ENCODE measurements at regions not wholly inside any gene's neighbourhood (a gene's known extent, or its start where the extent isn't known, plus 50 kb on each side); places are given as distances from the start of the nearest gene placed in this dataset.
A peak's percentile ranks its signal among the peaks of the same experiment; 100 is the strongest.

DNA sequence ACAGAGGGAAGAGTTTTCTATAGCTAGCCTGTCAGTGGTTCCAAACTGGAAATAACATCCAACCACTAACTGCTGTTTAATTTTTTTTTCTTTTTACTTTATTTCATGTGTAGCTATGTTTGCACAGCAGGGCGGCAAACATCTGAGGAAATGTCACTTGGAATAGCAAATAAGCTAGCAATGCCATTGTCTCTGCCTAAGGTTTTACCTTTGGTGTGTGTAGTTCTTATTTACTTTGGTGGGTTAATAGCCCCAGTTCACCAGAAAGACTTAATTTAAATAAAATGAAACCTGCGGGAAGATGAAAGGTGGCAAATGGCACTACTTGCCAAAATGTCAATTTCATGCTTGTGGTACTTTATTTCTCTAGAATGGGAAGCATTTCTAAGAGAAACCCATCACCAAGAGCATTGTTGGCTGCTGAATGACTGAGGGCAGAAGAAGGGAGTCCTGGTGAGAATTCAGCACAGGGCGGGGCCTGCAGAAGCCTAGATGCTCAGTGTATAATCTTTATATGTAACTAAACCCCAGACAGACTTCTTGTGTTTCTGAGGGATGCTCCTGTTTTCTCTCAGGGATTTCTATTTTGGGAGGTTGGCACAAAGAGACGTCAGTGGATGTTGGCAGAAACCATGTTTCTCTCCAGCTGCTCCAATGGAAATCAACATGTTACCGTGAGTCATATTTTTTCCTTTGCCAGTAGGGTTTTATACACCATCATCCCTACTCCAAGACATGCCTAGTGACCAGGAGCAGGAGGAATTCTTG, 300.4 kb upstream of the NT5C1B start:
- Mint-ChIP-seq H3K9me3 (no peaks in the 10 kb centered on the region), H3K36me3 (ENCODE audit: low read depth) (no peaks in the 10 kb centered on the region), H3K4me1 (ENCODE audit: low read depth) (peaks cover 18% of the 10 kb centered on the region), H3K27ac (no peak overlapping the region), H3K4me3 (no peak overlapping the region), H3K27me3 (ENCODE audit: insufficient read depth) (no peaks in the 10 kb centered on the region)
- TF ChIP-seq, protein P1, sequence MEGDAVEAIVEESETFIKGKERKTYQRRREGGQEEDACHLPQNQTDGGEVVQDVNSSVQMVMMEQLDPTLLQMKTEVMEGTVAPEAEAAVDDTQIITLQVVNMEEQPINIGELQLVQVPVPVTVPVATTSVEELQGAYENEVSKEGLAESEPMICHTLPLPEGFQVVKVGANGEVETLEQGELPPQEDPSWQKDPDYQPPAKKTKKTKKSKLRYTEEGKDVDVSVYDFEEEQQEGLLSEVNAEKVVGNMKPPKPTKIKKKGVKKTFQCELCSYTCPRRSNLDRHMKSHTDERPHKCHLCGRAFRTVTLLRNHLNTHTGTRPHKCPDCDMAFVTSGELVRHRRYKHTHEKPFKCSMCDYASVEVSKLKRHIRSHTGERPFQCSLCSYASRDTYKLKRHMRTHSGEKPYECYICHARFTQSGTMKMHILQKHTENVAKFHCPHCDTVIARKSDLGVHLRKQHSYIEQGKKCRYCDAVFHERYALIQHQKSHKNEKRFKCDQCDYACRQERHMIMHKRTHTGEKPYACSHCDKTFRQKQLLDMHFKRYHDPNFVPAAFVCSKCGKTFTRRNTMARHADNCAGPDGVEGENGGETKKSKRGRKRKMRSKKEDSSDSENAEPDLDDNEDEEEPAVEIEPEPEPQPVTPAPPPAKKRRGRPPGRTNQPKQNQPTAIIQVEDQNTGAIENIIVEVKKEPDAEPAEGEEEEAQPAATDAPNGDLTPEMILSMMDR (IDR thresholded peaks at IDR 0.05), result no peak
- DNase-seq, result no peak

DNA sequence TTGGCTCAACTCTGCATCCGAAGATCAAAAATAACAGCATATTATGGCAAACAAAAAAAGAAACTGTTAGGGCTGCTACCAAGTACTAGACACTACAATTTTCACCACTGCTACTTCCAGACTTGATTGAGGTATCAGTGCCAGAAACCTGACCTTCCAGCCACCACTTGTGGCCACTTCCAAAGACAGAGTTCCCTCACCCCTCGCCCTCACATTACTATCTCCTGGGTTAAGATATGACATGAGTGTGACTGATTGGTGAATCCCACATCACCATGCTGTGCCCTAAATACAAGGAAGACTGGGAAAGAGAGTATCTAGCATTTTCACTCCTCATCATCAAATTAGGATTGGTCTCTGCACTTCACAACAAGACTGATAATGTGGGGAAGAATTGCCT, 296.1 kb upstream of the NT5C1B start:
- H3K36me3 Mint-ChIP-seq (ENCODE audit: low read depth), result no peaks in the 10 kb centered on the region
- no peak for DNase-seq
- no peak overlapping the region for H3K27ac Mint-ChIP-seq
- TF ChIP-seq, protein P1 (IDR thresholded peaks at IDR 0.05), result no peak
- H3K4me3 Mint-ChIP-seq, result no peak overlapping the region
- H3K27me3 Mint-ChIP-seq (ENCODE audit: insufficient read depth), result no peaks in the 10 kb centered on the region; the same call in 1 of the 2 replicates
- peaks cover 12% of the 10 kb centered on the region for H3K4me1 Mint-ChIP-seq (ENCODE audit: low read depth)
- no peaks in the 10 kb centered on the region for H3K9me3 Mint-ChIP-seq

DNA sequence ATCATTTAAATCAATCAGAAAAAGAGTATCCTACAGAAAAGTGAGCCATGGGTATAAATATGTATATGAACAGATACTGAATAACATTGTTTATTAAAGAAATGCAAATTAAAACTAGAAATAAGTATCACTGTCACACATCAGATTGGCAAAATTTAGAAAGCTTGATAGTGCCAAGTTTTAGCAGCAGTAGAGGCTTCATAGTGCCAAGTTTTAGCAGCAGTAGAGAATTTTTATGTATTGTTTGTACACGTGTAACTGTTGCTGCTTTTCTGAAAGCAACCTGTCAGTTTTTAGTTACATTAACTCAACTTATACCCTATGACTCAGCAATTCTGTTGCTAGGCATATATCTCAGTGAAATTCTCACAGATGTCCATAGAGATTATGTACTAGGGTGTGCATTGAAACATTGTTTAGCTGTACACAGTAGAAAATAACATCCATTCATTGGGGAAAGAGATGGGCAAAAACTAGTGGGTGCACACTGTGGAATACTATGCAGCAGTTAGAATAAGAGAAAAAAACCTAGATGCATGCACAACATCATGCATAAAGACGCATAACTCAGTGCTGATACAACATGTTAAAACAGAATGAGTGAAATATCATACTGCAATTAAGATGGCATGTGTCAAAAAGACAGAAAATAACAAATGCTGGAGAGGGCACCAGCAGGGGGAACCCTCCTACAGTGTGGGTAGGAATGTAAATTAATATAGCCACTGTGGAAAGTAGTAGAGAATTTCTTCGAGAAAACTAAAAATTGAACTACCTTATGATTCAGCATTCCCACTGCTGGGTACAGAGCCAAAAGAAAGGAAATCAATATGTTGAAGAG, 294.5 kb upstream of the NT5C1B start:
- peak; percentile 42 for DNase-seq
- TF ChIP-seq, protein P1 (IDR thresholded peaks at IDR 0.05), result peak; percentile 84
- Mint-ChIP-seq H3K4me1 (ENCODE audit: low read depth) (peaks cover 12% of the 10 kb centered on the region), H3K9me3 (no peaks in the 10 kb centered on the region), H3K4me3 (no peak overlapping the region), H3K27me3 (ENCODE audit: insufficient read depth) (no peaks in the 10 kb centered on the region; the same call in 1 of the 2 replicates), H3K27ac (peak overlapping the region; percentile 1; the same call in 1 of the 2 replicates), H3K36me3 (ENCODE audit: low read depth) (no peaks in the 10 kb centered on the region)

DNA sequence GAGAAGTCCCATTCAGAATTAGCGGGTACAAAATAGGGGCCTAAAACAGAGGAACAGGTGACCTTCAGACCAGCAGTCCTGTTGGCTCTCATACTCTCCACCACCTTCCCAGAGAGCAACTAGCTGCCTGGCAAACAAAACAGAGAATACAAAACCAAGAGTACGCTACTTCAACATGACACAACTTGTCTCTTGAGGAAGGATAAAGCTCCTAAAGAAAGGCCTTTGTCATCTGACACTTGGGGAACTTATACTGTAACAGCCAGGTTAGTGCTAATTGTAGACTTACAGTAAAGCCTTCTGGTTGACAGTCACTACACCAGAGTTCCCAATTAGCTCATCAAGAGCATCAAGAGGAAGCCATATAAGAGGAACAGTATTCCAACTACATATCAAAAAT, 282.1 kb upstream of the NT5C1B start:
- no peak overlapping the region for H3K27ac Mint-ChIP-seq
- no peak overlapping the region for H3K4me3 Mint-ChIP-seq
- DNase-seq, result no peak
- TF ChIP-seq, protein P1 (IDR thresholded peaks at IDR 0.05), result no peak
- H3K27me3 Mint-ChIP-seq (ENCODE audit: insufficient read depth), result no peaks in the 10 kb centered on the region
- no peaks in the 10 kb centered on the region for H3K9me3 Mint-ChIP-seq
- no peaks in the 10 kb centered on the region for H3K4me1 Mint-ChIP-seq (ENCODE audit: low read depth)
- 0 out of 2 replicates have a peak, but pooled peaks cover 4% of the 10 kb centered on the region for H3K36me3 Mint-ChIP-seq (ENCODE audit: low read depth)

DNA sequence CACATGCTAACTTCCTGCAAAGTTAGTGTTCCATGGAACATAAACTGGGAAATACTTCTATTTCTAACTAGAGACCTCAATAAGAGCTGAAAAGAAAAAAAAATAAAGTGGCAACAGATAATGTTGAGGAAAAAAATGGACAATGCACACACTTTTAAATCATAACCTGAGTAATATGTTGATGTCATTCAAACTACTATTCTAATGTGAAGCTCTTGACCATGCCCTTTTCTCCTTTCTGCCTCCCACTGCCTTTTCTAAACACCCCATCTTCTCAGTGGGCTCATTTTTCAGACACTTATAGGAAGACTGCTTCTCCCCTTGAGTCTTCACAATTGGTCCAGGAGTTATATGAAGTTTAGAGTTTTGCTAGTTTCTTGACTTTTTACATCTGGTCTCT, 280.9 kb upstream of the NT5C1B start:
- DNase-seq, result no peak
- Mint-ChIP-seq H3K9me3 (peaks cover 4% of the 10 kb centered on the region; the same call in 1 of the 2 replicates), H3K4me3 (no peak overlapping the region), H3K27me3 (ENCODE audit: insufficient read depth) (no peaks in the 10 kb centered on the region), H3K36me3 (ENCODE audit: low read depth) (0 out of 2 replicates have a peak, but pooled peaks cover 4% of the 10 kb centered on the region), H3K27ac (no peak overlapping the region), H3K4me1 (ENCODE audit: low read depth) (no peaks in the 10 kb centered on the region)
- TF ChIP-seq, protein P1 (IDR thresholded peaks at IDR 0.05), result no peak

All from HFFc6 (cell line).